Activated CD4-positive, CD25-positive, alpha-beta regulatory T cell treated with anti-CD3 and anti-CD28 coated beads, Interleukin-2, amount 50 U/mL, for 24 hours (primary cell): ENCODE measurements at regions not wholly inside any gene's neighbourhood (a gene's known extent, or its start where the extent isn't known, plus 50 kb on each side); places are given as distances from the start of the nearest gene placed in this dataset.

Experiments
- ATAC-seq, 2 donors: fragments of 150-1000 bp; cut with Tn5 transposase; one replicate each; pipeline ENCODE4 v1.10.0; 2021; ENCODE audit warnings: mild to moderate bottlenecking in 1 of 2, moderate library complexity in 1 of 2

DNA sequence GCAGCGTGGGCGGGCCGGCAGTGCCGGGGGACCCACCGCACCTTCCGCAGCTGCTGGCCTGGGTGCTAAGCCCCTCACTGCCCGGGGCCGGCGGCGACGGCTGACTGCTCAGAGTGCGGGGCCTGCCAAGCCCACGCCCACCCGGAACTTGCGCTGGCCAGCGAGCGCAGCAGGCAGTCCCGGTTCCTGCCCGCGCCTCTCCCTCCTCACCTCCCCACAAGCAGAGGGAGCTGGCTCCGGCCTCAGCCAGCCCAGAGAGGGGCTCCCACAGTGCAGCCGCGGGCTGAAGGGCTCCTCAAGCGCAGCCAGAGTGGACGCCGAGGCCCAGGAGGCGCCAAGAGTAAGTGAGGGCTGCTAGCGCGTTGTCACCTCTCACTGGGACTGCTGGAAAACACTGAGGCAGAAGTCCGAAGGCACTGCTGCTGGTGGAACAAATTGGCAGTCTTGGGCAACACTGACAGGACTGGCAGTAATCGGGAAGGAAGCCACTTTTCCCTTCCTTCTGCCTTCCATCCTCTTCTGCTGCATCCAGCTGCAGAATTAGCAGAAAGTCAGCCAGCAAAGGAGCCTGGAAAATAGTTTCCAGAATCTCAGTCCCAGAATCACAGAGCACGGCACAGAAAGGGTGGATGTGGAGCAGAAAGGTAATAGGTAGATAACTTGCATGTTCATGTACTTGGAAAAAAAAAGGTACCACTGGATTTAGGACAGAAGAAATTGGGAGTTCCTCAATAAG is 179.4 kb upstream of the FN1 start:
- no peak for ATAC-seq

- no peak for ATAC-seq
Observed at GRCh38 chr2:215614296-215614695, 178.4 kb upstream of the FN1 start.

- ATAC-seq, result no peak
Observed at GRCh38 chr2:215613888-215614287, 178.0 kb upstream of the FN1 start.

- ATAC-seq, result no peak
Observed at GRCh38 chr2:215613280-215613679, 177.4 kb upstream of the FN1 start.

DNA sequence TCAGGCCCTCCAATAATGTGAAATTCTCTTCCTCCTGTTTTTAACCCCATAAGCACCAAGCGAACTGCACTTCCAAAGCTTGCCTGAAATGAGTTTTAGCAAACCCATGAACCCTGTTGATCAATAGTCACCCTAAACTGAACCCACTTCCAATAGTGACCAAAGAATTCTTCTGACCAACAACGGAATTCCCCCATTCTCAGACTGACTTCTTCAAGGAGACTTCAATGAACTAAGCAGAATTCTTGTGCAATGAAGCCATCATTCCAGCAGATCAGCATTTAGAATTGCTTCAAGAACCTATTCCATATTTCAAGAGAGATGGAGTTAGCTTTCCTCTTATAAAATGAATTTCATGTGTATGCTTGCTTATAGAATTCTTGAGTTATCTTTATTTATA is 176.9 kb upstream of the FN1 start:
- ATAC-seq, result no peak

- no peak for ATAC-seq
Observed at GRCh38 chr2:215611609-215612386, 175.9 kb upstream of the FN1 start.

- ATAC-seq, result no peak
Observed at GRCh38 chr2:215609089-215610032, 173.5 kb upstream of the FN1 start.

- ATAC-seq, result no peak
Observed at GRCh38 chr2:215607766-215608165, 171.9 kb upstream of the FN1 start.

GRCh38 chr2:215606219-215606618 is 170.4 kb upstream of the FN1 start:
- no peak for ATAC-seq

GRCh38 chr2:215605214-215605613 is 169.3 kb upstream of the FN1 start:
- no peak for ATAC-seq

DNA sequence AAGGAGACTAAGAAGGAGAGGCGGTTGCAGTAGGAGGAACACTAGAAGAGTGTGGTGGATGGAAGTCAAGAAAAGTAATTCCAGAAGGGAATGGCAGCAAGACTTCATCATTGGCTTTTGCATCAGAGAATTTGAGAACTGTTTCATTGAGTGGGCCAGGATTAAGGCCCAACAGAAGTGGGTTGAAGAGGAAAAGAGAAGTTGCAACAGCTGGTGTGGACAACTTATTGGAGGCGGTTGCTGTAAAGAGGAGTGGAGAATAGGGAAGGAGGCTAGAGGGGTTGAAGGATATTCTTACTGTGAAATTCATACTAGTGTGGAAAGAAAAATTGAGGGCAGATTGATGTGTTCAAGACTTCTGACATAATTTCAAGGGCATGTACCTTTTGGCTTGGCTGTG is 168.7 kb upstream of the FN1 start:
- ATAC-seq, result no peak

DNA sequence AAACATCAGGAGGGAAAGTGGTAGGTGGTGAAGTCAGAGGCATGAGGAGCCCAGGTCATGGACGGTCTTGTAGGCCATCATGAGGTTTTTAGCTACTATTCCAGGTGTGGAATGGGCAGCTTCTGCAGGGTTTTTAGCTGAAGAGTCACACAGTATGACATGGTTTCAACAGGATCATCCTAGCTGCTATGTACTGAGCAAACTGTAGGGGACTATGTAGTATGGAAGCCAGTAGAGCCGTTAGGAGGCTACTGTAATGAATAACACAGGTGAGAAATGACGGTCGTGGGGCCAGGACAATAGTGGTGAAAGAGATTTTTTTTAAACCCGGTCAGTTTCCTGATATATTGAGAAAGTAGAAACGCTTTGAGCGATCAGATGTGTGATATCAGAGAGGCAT is 167.6 kb upstream of the FN1 start:
- ATAC-seq, result no peak

DNA sequence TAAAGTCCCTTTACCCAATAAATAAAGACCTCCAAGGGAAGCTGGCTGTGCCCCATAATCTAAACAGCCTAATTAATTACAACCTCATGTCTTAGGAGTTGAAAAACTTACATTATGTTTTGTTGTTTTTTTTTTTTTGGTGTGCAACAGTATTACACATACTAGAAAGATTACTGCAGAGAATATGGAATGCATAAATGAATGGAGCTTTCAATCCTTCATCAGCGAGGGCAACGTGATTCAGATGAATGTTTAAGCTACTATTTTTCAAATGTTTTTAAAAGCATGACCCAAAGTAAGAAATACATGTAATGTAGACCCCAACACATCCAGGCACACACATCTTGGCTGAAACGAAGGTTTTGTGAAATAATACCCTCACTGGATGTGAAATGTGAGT is 167.1 kb upstream of the FN1 start:
- ATAC-seq, result no peak

DNA sequence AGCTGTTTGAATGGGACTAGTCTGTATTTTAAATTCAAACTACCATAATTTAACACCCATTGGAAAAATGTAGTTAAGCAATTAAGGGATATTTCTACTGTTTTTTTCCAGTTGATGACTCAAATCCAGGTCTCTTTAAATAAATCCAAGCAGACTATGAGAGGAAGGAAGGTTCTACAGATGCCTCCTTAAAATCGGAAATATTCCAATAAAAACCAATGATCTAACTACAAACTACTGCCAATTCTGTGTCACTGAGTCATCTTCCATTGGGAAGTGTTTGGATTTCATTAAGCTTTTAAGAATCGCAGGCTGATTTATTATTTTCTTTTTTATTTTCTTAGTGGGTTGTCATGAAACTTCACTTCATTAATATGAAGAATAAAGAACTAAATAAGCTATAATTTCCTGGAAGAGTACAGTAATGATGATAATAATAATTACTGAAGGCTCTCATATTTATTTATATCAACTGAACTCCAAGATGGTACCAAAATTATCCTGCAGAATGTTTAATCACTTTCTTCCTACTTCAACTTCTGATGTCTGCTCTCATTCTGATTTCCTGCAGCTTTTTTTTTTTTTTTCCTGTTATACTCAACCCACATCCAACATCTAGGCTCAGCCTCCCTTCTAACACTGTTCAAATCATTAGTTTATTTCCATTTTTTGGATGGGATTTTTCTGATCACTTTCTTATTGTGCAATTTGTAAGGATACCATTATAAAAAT is 166.3 kb upstream of the FN1 start:
- ATAC-seq, result no peak

DNA sequence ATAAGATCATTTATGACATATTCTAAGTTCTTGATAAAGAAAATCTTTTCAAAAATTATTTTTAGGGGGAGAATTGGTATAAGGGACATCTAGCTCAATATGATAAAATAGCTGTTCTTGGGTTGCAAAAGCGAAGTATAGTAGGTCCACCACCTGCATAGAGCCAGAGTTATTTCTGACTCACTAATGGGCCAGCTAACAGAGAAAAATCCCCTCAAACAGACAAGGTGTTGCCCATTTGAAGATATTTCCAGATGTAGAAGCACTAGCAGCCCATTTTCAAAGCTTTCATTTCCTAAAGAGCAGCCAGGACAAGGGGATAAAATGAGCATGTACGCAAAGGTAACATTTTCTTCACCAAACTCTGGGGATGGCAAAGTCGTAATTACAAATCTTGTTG is 165.7 kb upstream of the FN1 start:
- no peak for ATAC-seq

GRCh38 chr2:215598376-215598975 is 162.6 kb upstream of the FN1 start:
- ATAC-seq, result no peak

- ATAC-seq, result no peak
Observed at GRCh38 chr2:215597577-215597976, 161.7 kb upstream of the FN1 start.

GRCh38 chr2:215594766-215595165 is 158.9 kb upstream of the FN1 start:
- ATAC-seq, result no peak

DNA sequence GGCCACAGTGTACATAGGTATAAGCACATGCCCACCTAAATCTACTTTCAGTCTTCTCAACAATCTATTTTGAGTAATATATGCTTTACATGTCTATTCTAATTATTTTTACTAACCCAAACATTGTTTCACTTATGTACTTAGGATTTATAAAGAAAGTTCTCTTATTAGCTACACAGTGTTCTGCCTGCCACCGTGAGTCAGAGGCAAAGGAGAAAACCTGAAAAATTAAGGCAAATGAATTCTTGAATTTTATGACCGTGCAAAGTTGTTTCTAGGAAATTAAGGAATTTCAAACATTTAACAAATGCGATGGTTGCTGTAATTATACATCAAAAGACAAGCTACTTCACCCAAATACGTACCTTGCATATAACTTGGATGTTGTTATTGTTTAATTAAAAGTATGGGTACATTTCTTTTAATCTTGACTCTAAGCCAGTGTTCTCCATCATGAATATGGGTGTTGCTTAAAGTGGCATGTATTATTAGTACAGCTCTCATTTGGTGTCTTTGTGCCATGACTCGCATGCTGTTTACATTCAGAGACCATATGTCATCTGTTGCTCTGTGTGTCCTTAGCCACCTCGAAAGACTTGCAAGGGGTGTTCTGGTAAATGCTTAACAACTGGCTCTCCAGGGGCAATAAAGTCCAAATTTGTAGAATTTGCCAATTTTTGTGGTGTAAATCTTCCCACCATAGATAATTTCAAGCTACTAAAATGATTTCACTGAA is 154.3 kb upstream of the FN1 start:
- ATAC-seq, result no peak

DNA sequence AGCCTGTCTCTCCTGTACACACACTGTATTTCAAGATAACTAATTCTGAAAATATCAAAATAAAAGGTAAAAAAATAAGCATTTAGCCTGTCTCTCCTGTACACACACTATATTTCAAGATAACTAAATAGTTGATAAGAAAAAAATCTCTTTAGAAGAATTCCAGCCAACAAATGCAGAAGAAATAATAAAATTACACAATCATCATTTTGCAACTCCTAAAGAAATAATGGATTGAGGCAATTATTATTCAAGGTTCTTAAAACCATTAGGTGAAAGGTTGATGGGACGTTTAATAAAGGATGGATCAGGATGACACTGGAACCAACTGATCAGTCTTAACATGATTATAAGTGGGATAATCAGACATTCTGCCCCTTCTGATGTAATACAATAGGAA is 148.0 kb upstream of the FN1 start:
- no peak for ATAC-seq

- no peak for ATAC-seq
Observed at GRCh38 chr2:215579809-215580208, 143.9 kb upstream of the FN1 start.
